ENCODE measurements at regions not wholly inside any gene's neighbourhood (a gene's known extent, or its start where the extent isn't known, plus 50 kb on each side); places are given as distances from the start of the nearest gene placed in this dataset.

- peaks cover 18% of the 10 kb centered on the region for H3K4me1 Mint-ChIP-seq
- H3K27me3 Mint-ChIP-seq (ENCODE audit: low read depth), result no peaks in the 10 kb centered on the region
- no peak overlapping the region for H3K27ac Mint-ChIP-seq (ENCODE audit: unreplicated experiment)
- no peaks in the 10 kb centered on the region for H3K36me3 Mint-ChIP-seq (ENCODE audit: low read depth)
- no peak for TF ChIP-seq CTCF (conservative IDR thresholded peaks at IDR 0.05)
- peaks cover 5% of the 10 kb centered on the region for H3K9me3 Mint-ChIP-seq
- no peak for DNase-seq (ENCODE audit: low read depth, low spot score)
- H3K4me3 Mint-ChIP-seq, result no peak overlapping the region
Measured at GRCh38 chr12:18857656-18858055, 119.7 kb downstream of the CAPZA3 start.

- H3K9me3 Mint-ChIP-seq, result peaks cover 7% of the 10 kb centered on the region
- no peaks in the 10 kb centered on the region for H3K27me3 Mint-ChIP-seq (ENCODE audit: low read depth)
- H3K4me1 Mint-ChIP-seq, result peaks cover 18% of the 10 kb centered on the region
- no peak for DNase-seq (ENCODE audit: low read depth, low spot score)
- no peak overlapping the region for H3K4me3 Mint-ChIP-seq
- no peaks in the 10 kb centered on the region for H3K36me3 Mint-ChIP-seq (ENCODE audit: low read depth)
- no peak for TF ChIP-seq CTCF (conservative IDR thresholded peaks at IDR 0.05)
- H3K27ac Mint-ChIP-seq (ENCODE audit: unreplicated experiment), result no peak overlapping the region
Measured at GRCh38 chr12:18859400-18859799, 121.5 kb downstream of the CAPZA3 start.

- Mint-ChIP-seq H3K4me3 (no peak overlapping the region), H3K9me3 (peaks cover 7% of the 10 kb centered on the region), H3K27me3 (ENCODE audit: low read depth) (no peaks in the 10 kb centered on the region), H3K27ac (ENCODE audit: unreplicated experiment) (no peak overlapping the region), H3K4me1 (peaks cover 25% of the 10 kb centered on the region), H3K36me3 (ENCODE audit: low read depth) (no peaks in the 10 kb centered on the region)
- no peak for DNase-seq (ENCODE audit: low read depth, low spot score)
- peak; percentile 81 for TF ChIP-seq CTCF (conservative IDR thresholded peaks at IDR 0.05)
Measured at GRCh38 chr12:18861287-18861858, 123.5 kb downstream of the CAPZA3 start.

GRCh38 chr12:18863769-18864500, 126.0 kb downstream of the CAPZA3 start:
- Mint-ChIP-seq H3K27me3 (ENCODE audit: low read depth) (no peaks in the 10 kb centered on the region), H3K36me3 (ENCODE audit: low read depth) (no peaks in the 10 kb centered on the region), H3K4me1 (peaks cover 20% of the 10 kb centered on the region), H3K4me3 (no peak overlapping the region), H3K9me3 (peaks cover 4% of the 10 kb centered on the region), H3K27ac (ENCODE audit: unreplicated experiment) (no peak overlapping the region)
- DNase-seq (ENCODE audit: low read depth, low spot score), result no peak
- TF ChIP-seq CTCF (conservative IDR thresholded peaks at IDR 0.05), result no peak

- no peaks in the 10 kb centered on the region for H3K27me3 Mint-ChIP-seq (ENCODE audit: low read depth)
- TF ChIP-seq CTCF (conservative IDR thresholded peaks at IDR 0.05), result no peak
- no peak overlapping the region for H3K4me3 Mint-ChIP-seq
- H3K36me3 Mint-ChIP-seq (ENCODE audit: low read depth), result no peaks in the 10 kb centered on the region
- peaks cover 4% of the 10 kb centered on the region for H3K9me3 Mint-ChIP-seq
- DNase-seq (ENCODE audit: low read depth, low spot score), result no peak
- H3K4me1 Mint-ChIP-seq, result peaks cover 17% of the 10 kb centered on the region
- no peak overlapping the region for H3K27ac Mint-ChIP-seq (ENCODE audit: unreplicated experiment)
Measured at GRCh38 chr12:18864900-18865561, 127.1 kb downstream of the CAPZA3 start.

All from neural crest cell (in vitro differentiated cells).